ENCODE measurements at regions not wholly inside any gene's neighbourhood (a gene's known extent, or its start where the extent isn't known, plus 50 kb on each side); places are given as distances from the start of the nearest gene placed in this dataset.

- Mint-ChIP-seq H3K4me3 (no peak overlapping the region), H3K36me3 (ENCODE audit: low read depth) (no peaks in the 10 kb centered on the region), H3K27ac (no peak overlapping the region), H3K4me1 (no peaks in the 10 kb centered on the region), H3K27me3 (peaks cover 4% of the 10 kb centered on the region), H3K9me3 (no peaks in the 10 kb centered on the region)
- no peak for TF ChIP-seq CTCF (IDR thresholded peaks at IDR 0.05)
- ChIA-PET CTCF (no interaction called here), POLR2A (no interaction called here)
- intact Hi-C loops (cut with micrococcal nuclease): no loop called here
- DNase-seq (no peak), ATAC-seq (ENCODE audit: low read depth) (no peak)
Observed at GRCh38 chr15:85920956-85921355, 126.2 kb upstream of the KLHL25 start.

DNA sequence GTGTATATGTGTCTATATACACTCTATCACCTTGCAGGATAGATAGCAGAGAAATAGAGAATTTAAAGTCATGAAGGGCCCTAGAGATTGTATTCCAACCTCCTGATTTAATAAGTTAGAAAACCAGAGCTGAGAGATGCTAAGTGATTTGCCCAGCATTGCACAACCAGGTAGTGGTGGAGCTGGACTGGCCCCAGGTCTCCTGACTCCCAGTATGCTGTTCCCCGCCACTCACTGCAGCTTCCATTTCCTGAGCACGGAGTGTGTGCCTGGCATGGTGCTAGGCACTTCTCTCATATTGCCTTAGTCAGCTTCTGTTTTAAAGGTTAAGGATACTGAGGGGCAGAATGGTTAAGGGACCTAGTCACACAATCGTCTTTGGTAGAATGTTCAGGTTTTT lies 129.4 kb upstream of the KLHL25 start:
- no peak overlapping the region for H3K4me3 Mint-ChIP-seq

GRCh38 chr15:85925649-85926237 lies 131.0 kb upstream of the KLHL25 start:
- no peak for DNase-seq
- intact Hi-C loops (cut with micrococcal nuclease): no loop called here
- ATAC-seq (ENCODE audit: low read depth): no peak
- no peak for TF ChIP-seq CTCF (IDR thresholded peaks at IDR 0.05)
- Mint-ChIP-seq H3K27ac (no peak overlapping the region), H3K9me3 (no peaks in the 10 kb centered on the region), H3K36me3 (ENCODE audit: low read depth) (no peaks in the 10 kb centered on the region), H3K4me1 (no peaks in the 10 kb centered on the region), H3K27me3 (no peaks in the 10 kb centered on the region), H3K4me3 (no peak overlapping the region)
- ChIA-PET POLR2A (no interaction called here), CTCF (no interaction called here)

More for the DNA sequence above, 129.4 kb upstream of the KLHL25 start:
- POLR2A ChIA-PET: no interaction called here
- peaks cover 4% of the 10 kb centered on the region for H3K27me3 Mint-ChIP-seq
- no peaks in the 10 kb centered on the region for H3K9me3 Mint-ChIP-seq
- H3K36me3 Mint-ChIP-seq (ENCODE audit: low read depth): no peaks in the 10 kb centered on the region
- no peak for ATAC-seq (ENCODE audit: low read depth)
- CTCF ChIA-PET: no interaction called here
- no peaks in the 10 kb centered on the region for H3K4me1 Mint-ChIP-seq
- no peak overlapping the region for H3K27ac Mint-ChIP-seq
- TF ChIP-seq CTCF (IDR thresholded peaks at IDR 0.05): no peak
- DNase-seq: no peak
- intact Hi-C loops (cut with micrococcal nuclease): no loop called here

DNA sequence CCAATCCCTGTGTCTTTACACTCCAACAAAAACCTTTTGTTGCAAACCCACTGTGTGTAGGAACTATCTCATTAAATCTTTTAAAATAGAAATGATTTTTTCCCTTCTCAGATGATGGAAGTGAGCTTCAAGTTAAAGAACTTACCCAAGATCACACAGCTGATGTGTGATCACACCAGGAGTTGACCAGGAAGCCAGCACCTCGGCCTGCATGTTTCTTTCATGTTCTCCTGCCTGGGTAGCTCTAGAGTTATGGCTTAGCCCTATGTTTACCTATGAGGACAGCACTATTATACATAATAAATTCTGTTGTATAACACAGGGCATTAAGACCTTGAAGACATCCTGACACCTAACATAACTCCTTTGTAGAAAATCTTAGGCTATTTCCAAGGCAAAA lies 132.1 kb upstream of the KLHL25 start:
- ChIA-PET CTCF (no interaction called here), POLR2A (interaction anchor here (0.6 kb wide), 1 partner anchor 282 kb away, joined by 8 read pairs; no protein-coding TSS in a partner anchor)
- no peak for ATAC-seq (ENCODE audit: low read depth)
- no peaks in the 10 kb centered on the region for H3K9me3 Mint-ChIP-seq
- no peaks in the 10 kb centered on the region for H3K4me1 Mint-ChIP-seq
- no peak overlapping the region for H3K4me3 Mint-ChIP-seq
- intact Hi-C loops (cut with micrococcal nuclease): no loop called here
- no peaks in the 10 kb centered on the region for H3K27me3 Mint-ChIP-seq
- no peak overlapping the region for H3K27ac Mint-ChIP-seq
- DNase-seq: no peak
- no peaks in the 10 kb centered on the region for H3K36me3 Mint-ChIP-seq (ENCODE audit: low read depth)
- no peak for TF ChIP-seq CTCF (IDR thresholded peaks at IDR 0.05)

GRCh38 chr15:85927931-85928537 lies 133.3 kb upstream of the KLHL25 start:
- intact Hi-C loops (cut with micrococcal nuclease): no loop called here
- Mint-ChIP-seq H3K36me3 (ENCODE audit: low read depth) (no peaks in the 10 kb centered on the region), H3K4me3 (no peak overlapping the region), H3K4me1 (no peaks in the 10 kb centered on the region), H3K27me3 (peaks cover 4% of the 10 kb centered on the region), H3K27ac (no peak overlapping the region), H3K9me3 (no peaks in the 10 kb centered on the region)
- ATAC-seq (ENCODE audit: low read depth): no peak
- ChIA-PET CTCF (no interaction called here), POLR2A (no interaction called here)
- no peak for DNase-seq
- no peak for TF ChIP-seq CTCF (IDR thresholded peaks at IDR 0.05)

All from activated B cell treated with CpG ODN at 0.5 μM for 24 hours (primary cell).